ENCODE measurements at regions not wholly inside any gene's neighbourhood (a gene's known extent, or its start where the extent isn't known, plus 50 kb on each side); places are given as distances from the start of the nearest gene placed in this dataset.
"Not testable (repeated sequence)": the region's sequence is repeated elsewhere in the genome, so short reads cannot be mapped to it uniquely, and the experiment has no call there.

DNA sequence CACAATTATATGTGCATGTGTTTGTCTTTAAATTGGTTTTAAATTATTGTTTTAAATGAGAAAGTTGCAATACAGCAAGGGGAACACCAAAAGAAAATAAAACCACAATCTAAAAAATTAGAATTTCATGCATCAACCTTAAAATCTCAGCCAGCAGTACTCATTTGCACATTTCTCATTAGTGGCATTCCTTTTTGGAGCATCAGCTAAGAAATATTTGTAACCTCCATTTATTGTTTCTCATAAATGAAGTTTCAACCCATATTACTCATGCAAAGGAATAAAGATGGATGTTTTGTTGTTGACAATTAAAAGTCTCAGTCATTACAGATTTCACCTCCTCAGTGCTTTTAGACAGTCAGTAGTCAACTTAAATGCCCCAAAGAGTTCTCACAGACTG is 160.1 kb downstream of the TBX15 start:
- ATAC-seq: no peak

DNA sequence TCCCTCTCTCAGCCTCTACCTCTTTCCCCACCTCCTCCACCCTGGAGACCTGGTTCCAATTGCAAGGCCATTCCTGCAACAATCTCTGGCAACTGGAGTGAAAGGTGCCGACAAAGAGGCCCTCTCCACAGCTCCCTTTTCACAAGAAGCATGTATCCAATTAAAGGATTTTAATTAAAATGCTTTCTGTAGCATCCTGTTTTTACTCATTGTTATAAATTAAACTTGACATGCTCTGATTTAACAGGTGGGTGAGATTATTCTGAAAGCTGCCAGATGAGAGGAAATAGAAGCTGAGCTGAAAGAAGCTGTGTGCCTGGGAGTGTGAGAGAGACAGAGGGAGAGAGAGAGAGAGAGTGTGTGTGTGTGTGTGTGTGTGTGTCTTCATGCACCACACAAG is 160.5 kb downstream of the TBX15 start:
- ATAC-seq: no peak

DNA sequence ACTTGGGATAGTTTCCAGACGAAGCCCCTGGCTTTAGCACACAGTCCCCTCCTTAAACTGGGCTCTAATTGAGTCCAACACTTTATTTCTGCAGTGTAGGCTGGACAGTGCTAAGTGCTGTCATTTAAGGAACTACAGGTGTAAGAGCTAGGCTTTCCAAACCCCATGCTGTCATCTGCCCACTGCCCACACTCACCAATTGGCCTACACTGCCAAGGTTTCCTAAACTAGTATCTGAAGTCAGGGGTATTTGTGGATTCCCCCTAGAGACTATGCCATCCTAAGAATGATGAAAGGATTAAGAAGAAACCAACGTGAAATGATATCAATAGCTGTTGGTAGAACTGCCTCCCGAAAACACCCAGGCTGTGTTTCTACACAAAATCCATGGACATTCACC is 160.9 kb downstream of the TBX15 start:
- no peak for ATAC-seq

DNA sequence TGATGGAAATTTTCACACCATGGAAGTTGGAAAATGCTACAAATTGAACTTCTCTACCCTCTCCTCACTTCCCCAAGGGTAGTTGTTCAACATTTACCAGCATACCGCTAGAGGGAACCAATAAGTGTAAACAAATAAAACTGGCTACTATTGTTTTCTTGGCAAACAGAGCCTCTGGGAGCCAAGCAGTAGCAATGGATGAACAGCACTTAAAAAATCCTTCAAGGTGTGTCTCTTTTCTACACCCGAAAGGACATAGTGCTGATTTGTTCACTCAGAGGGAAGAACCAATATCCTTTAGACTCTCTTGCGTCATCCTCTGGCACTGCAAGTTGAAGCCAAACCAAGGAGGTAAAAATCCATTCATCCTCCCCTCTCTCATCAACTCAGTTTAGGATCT is 161.5 kb downstream of the TBX15 start:
- ATAC-seq: peak; percentile 25

DNA sequence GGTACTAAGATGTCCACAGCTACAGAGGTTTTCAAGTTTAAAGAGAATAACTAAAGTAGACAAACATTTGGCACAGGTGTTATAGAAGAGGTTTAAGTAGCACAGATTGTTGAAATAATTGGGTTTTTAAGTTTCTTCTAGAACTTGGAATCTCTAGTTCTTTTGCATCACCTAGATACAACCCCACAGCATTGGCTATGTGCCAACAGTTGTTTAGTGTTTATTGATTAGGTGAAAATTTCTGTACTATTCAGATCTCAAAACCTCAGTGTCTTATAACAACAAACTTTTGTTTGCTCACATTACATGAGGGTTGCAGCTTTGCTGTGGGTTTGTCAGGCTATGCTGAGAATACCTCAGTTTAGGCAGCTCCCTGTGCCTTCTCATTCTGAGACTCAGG is 162.5 kb downstream of the TBX15 start:
- no peak for ATAC-seq

DNA sequence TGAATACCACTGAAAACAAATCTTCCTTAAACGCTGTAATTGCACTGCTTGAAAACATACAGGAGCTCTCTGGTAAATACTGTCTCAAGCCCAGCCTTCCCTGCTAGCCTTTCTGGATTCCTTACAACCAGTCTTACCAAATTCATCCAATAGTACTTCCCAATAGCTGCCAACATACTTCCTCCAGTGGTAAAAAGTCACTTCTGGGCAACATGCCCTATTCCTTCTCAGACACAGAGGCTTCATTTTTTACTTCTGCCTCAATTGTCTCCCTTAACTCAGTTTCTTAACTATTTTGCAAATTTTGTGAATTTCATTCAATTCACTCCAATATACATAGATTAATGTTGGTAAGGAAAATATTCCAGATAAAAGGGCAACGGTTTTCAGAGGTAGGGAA is 166.3 kb downstream of the TBX15 start:
- ATAC-seq: no peak

DNA sequence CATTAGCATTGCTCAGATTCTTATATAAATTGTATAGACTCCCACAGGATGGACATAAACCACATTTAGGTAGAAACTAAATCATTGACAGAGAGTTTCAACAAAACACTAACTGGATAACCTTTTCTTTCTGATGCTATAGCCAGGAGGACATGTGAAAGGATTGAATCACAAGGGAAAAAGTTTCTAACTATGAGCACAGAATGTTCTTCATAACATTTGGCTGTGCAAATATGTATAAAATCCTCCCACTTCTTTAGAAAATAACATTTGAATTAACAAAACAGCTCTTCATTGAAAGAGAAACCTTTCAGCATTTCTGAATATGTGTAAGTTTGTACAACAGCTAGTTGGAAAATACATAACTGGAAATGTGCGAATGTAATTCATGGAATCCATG is 167.3 kb downstream of the TBX15 start:
- ATAC-seq: no peak

DNA sequence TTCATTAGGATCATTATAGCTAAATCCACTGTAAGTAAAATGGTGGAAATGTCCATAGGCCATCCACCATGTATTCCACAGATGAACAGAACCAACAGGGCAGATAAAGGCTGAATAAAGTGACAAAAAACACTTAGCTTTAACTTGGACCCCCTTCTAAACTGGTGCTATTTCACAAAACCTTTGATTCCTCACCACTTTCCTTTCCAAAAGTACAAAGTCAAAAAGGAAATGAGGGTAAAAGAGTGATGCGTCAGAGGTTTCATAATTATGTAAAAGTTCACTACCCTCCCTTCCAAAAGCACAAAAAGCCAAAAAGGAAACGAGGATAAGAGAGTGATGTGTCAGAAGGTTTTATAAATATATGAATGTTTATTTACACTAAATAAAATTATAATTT is 172.2 kb downstream of the TBX15 start:
- ATAC-seq: no peak

DNA sequence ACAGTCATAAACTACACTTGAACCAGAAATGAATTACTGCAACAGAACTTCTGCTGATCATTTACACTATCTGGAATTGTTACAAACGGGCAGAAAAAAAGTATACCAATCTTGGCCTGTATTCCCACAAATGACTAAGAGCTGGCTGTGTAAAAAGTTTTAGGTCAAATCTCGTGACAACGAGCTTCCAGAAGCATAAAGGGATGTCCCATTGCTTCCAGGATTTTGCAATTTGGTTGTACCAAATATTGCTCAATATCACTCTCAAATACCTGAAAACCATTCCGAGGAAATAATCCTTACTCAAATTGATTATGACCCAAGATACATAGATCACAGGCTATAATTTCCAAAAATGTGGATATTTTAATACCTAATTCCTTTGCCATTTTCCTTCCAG is 175.6 kb downstream of the TBX15 start:
- ATAC-seq: no peak

DNA sequence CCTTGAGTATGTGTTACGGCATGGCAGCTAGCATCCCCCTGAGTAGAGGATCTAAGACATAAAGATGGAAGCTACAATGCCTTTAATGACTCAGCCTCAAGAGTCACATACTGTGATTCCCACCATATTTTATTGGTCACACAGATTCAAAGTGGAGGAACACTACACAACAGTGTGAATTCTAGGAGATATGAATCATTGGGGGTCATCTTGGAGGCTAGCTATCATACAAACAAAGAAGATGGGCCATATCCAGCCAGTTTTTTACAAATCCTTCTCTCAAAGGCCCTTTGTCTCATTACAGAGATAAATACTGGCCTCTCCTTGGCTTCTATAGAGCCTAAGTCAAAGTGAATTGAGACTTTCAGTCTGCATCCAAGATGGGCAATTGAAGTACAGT is 177.0 kb downstream of the TBX15 start:
- ATAC-seq: no peak

DNA sequence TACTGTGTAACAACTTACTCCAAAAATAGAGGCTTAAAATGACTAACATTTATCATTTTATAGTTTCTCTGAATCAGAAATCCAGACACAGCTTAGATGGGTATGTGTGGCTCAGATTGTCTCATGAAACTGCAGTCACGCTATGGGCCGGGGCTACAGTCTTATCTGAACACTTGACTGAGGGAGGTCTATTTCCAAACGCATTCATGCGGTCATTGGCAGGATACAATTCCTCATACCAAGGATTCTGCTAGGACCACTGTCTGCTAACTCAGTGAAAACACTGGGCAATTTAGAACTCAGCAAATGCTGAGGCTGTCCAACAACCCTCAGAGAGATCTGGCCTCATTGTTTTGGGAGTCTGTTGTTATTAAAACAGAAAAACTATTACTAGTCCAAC is 178.6 kb downstream of the TBX15 start:
- no peak for ATAC-seq

DNA sequence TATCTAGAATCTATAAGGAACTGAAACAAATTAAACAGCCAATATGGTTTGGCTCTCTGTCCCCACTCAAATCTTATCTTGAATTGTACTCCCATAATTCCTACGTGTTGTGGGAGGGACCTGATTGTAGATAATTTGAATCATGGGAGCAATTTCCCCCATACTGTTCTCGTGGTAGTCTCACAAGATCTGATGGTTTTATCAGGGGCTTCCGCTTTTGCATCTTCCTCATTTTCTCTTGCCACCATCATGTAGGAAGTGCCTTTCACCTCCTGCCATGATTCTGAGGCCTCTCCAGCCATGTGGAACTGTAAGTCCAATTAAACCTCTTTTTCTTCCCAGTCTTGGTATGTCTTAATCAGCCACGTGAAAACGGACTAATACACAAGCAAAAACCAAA is 185.0 kb downstream of the TBX15 start:
- ATAC-seq: not testable (repeated sequence)

DNA sequence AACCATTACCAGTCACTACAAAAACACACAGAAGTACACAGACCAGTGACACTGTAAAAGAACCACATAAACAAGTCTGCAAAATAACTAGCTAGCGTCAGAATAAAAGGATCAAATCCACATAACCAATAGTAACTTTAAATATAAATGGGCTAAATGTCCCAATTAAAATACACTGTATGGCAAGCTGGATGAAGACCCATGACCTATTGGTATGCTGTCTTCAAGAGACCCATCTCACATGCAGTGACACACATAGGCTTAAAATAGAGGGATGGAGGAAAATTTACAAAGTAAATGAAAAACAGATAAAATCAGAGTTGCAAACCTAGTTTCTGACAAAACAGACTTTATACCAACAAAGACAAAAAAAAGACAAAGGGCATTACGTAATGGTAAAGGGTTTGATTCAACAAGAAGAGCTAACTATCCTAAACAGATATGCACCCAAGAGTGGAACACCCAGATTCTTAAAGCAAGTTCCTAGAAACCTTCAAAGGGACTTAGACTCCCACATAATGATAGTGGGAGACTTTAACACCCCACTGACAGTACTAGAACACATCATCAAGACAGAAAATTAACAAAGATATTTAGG is 196.9 kb downstream of the TBX15 start:
- no peak for ATAC-seq

DNA sequence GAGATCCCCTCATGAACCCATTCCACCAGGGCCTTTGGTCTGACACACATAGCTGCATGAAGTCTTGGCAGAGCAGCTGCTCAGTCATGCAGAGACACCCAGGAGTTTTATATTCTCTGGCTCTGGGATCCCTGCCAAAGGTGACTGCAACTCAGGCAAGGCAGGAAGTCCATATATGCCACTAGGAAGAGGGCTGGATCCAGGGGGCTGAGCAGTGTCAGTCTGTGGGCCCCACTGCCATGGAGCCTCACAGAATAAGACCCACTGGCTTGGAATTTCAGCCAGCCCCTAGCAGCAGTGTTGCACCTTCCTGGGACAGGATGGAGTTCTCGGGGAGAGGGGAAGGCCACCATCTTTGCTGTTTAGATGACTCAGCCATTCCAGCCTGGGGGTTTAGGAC is 199.7 kb downstream of the TBX15 start:
- ATAC-seq: no peak

DNA sequence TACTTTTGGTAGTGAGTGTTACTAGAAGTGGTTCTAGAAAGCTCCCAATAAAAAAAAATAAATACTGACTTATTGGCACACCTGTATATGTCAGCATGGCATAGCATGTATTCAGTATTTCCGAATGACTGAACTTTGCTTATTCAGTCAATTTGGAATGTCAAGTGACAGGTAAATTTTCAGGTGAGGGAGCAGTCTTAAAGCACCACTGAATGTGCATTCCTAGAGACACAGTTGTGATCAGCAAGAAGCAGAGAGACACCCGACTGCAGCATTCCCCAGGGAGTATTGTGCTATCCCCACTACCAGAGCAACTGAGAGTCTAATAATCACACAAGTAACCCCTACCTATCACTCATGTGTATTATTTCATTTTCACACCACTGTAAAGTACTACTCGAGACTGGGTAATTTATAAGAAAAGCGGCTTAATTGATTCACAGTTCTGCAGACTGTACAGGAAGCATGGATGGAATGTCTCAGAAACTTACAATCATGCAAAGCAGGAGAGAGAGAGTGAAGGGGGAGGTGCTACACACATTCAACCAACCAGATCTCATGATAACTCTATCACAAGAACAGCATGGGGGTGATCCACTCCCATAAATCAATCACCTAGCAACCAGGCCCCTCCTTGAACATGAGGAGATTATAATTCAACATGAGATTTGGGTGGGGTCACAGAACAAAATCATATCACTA is 201.5 kb downstream of the TBX15 start:
- no peak for ATAC-seq

DNA sequence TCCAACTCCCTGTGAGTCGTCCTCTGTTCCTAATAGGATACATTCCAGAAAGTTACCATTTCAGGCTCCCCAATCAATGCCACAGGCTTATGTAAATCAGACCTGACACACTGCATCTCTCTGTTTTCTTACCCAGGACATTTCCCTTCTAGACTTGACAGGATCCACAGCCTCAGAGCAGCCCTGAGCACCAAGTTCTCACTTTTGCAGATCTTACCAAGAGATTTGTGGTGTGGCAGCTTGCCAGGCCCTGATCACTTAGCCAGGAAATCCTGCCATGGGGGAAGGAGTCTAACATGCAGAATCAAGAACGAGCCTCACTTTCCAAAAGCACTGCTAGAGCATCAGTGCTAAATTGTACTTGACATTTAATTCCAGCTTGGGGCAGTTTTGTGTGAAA is 202.9 kb downstream of the TBX15 start:
- no peak for ATAC-seq

DNA sequence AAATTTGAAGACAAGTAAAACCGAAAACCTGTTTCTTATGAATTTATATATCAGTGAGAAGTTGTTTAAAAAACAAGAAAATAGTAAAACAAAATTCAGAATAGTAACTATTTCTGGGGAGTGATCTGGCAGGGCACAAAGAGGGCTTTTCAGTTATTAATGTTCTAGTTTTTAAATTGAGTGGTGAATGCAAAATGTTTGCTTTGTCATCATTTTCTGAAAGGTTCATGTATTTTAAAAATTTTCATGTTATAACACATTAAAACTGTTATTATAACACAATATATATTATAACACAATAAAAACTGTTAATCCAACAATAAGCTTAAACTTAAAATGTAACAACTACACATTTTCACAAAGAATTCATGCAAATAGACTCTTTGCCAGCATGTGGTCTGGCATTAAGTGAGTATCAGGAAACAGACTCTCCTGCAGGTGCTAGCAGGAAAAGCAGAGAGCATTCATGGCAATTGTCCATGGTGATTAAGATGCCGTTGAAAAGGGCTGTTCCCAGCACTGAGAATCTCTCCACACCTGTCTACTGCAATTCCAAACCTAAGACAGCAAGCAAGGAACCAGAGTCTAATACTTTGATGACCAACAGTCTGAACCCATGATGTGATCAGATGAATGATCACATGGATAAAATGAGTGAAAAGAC is 204.9 kb downstream of the TBX15 start:
- no peak for ATAC-seq

DNA sequence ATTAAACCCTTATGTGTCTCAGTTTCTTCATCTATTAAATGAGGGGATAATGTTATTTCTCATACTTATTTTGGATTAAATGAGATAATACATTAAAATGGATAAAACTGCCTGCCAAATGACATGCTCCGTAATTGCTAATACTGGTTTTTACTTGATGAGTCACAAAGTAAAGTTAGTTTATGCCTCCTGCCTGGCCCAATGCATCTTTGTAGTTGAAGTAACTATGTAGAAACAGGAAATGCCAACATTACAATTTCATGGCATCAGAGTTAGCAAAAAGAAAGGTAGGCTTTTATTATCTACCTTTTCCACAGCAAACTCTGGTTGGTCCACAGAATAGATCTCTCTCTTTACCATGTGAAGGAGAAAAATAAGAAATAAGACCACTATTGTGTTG is 214.5 kb downstream of the TBX15 start:
- no peak for ATAC-seq

DNA sequence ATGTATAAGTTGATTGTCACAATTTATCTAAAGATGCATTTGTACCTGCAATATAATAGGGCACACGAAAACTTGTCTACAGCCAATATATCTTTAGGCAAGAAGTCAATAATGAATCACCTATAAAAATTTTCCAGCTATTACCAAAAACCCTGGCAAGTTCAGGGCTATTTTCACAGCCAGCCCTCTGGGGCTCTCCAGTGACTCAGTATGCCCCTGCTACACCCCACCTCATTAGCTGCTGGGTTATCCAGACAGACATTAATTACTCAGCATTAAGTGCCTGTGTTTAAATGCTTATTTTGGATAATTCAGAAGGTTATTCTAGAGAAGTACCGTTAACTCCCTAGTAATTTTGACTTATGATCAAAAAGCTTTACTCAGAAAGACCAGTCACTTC is 220.2 kb downstream of the TBX15 start:
- no peak for ATAC-seq

DNA sequence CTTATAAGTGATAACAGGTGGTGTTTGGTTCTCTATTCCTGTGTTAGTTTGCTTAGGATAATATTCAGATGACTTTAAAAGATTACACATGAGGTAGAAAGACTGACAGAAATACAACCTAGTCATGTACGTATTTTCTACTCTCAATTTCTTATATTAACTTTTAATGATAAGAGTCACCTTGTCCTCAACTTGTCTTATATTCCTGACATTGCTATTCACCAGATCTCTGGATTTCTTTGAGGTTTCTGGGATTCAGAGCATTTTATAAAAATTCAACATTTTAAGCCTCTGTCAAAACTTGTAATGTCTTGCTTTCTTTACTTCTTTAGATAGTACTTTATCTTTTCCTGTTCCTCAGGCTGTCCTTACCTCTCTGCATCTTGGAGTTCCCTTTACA is 234.2 kb downstream of the TBX15 start:
- no peak for ATAC-seq

DNA sequence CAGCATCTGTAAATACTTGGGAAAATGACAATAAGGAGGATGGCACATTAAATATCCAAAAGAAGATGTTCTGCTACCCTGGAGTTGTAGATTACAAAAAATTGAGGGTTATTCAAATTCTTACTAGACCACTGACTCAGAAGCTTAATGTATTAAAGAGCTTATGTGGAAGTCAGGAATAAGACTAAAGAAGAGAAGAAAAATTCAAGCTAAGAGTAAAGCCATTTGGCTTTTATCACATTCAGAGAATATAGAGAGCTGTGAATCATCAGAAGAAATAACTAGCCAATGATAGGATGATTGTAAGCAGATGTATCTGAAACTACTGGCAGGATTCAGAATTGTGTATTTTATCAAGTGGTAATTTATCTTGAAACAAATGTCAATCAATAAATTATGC is 237.0 kb downstream of the TBX15 start:
- ATAC-seq: no peak

DNA sequence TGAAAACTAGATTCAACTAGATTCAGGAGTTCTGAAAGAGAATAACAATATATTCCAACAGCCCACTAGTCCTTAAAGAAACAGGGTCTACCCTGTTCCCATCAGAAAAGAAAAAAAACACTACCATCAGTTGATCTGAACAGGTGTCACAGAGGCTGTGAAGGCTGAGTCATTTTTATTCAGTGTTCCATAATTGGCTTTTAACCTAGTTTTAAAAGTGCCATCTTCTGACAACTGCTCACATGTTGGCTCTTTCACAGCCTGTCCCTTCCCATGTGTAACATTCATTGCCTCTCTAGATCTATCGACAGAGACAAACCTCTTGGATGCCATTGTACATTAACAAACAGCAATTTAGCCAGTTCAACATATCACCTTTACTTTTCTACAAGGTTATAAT is 243.7 kb downstream of the TBX15 start:
- no peak for ATAC-seq

DNA sequence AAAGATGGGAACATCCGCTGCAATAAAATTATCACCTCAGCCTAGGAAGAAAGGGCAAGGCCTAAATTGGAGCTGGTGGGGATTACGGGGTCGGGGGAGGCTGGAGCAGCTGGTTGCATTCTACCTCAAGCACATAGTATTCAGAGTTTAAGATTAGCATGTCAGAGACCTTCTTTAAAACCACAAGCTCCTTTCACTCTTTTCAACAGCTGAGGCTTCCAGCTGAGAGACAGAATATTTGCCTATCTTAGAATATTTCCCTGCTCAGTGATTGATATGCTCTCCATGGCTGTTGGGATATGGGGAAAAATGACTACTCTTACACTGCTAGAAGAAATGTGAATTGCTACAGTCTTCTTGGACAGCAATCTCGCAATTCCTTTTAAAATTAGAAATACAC is 248.6 kb downstream of the TBX15 start:
- no peak for ATAC-seq

DNA sequence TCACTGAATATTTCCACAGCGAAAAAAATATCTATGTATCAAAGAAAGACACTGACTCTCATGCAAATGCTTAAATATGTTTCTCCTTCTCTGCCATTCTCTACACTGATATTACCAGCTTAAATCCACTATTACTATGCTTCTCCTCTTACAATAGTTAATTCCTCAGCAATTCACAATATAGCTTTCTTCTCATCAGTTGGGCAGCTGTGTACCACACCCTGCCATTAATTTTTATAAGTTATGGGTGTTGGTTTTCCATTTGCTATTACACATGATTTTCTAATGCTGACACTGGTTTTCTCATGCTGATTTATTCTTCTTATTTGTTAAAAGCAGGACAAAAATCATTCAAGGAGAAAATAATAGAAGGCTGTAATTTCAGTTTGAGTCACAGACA is 251.8 kb downstream of the TBX15 start:
- ATAC-seq: no peak

DNA sequence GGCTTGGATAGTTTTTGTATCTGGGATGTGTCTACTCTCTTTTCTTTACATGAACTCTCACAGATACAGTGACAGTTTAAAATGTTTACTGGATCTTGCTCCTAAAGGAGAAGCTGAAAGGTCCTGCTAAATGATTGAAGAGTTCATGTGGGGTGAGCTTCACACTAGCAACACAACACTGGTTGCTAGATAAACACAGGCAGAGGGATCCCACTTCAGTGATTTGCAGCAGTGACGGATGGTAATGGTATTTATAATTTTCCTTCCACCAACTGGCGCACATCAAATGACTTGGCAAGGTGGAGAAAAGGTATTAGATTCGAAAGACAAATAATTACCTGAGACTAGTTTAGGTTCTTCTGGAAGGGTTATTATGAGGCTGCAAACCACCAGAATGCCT is 270.2 kb downstream of the TBX15 start:
- no peak for ATAC-seq
